ENCODE measurements at regions not wholly inside any gene's neighbourhood (a gene's known extent, or its start where the extent isn't known, plus 50 kb on each side); places are given as distances from the start of the nearest gene placed in this dataset.
A peak's percentile ranks its signal among the peaks of the same experiment; 100 is the strongest.

DNA sequence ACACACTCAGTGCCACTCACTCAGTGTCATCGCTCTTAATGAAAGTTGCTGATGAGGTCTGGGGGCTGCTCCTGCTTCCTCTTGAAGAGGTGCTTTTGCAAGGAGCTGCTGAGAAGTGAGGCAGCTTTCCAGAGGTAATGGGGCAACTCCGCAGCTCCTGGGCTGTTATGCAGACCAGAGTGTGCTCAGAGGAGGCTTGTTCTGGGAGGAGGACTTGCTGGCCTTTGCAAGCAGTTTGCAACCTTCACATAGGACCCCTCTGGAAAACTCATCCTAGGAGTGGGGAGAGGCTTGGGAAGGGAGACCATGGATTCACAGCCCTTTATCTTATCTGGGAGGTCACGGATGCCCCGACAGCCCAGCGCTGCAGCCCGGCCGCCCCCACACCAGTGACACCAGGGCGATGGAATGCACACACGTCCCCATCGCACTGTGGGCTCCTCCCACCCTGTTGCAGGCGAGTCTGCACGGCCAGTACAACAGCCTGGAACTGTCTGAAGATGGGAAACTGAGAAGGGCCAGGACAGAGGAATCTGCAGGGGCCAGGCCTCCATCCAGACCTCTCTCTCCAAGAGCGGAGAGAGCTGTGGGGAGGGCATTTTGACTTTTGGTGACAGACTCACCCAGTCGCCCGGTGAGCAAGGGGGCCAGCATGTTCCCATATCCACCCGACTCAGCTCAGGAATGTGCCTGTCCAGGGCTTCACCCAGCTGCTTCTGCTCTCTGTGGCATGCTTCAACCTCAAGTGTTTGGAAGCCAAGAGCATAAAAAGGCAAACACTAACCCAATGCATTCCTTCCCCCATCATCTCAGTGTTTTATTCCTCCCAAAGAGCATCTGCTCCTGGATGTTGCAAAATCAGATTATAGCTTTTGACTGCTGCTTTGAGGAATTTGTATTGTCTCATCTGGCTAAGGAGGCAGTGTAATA is 78.6 kb upstream of the ZNF469 start:
- FAIRE-seq = no peak
- POLR2A ChIA-PET (ENCODE audit: partially characterized antibody) = no interaction called here
- Histone ChIP-seq H4K20me1 (replicated peaks in 1 of 2; ENCODE audit: control insufficient read depth in 1 of 2, insufficient read depth in 2 of 2, low read length in 2 of 2) (peaks cover 0 to 5% of the 10 kb centered on the region in 2 experiments), H3K14ac (ENCODE audit: insufficient read length) (no peak overlapping the region), H3K79me2 (ENCODE audit: control insufficient read depth in 1 of 2, insufficient read depth in 2 of 2, low read length in 2 of 2) (no peaks in the 10 kb centered on the region), H3K4ac (replicated peaks; ENCODE audit: insufficient read length, low read depth, low read length) (no peak overlapping the region), H2AFZ (ENCODE audit: low read length) (no peak overlapping the region), H3K79me1 (ENCODE audit: low read depth, low read length) (peaks cover 3% of the 10 kb centered on the region; the same call in 1 of the 2 replicates), H2BK15ac (ENCODE audit: low read length) (no peak overlapping the region), H3K23me2 (ENCODE audit: low read depth, low read length) (no peaks in the 10 kb centered on the region), H2AK5ac (ENCODE audit: low read depth, low read length) (no peak overlapping the region), H3K27ac (ENCODE audit: low read depth, low read length) (no peak overlapping the region), H2BK20ac (ENCODE audit: low read length) (no peak overlapping the region), H3K27me3 (replicated peaks in 1 of 4; ENCODE audit: control insufficient read depth in 3 of 4, extremely low read depth in 1 of 4, insufficient read depth in 3 of 4, low read length in 3 of 4) (no peaks in the 10 kb centered on the region), H3K4me3 (ENCODE audit: extremely low read depth in 1 of 4, insufficient read depth in 2 of 4, low read depth in 3 of 4, low read length in 4 of 4) (no peak overlapping the region), H4K8ac (ENCODE audit: extremely low read depth, insufficient read depth, low read length) (peak overlapping the region; percentile 88), H3K4me2 (ENCODE audit: insufficient read depth in 1 of 2, low read depth in 2 of 2, low read length in 2 of 2) (no peak overlapping the region), H2BK5ac (ENCODE audit: low read depth, low read length) (no peak overlapping the region), H2BK12ac (ENCODE audit: low read depth, low read length) (no peak overlapping the region), H3K9ac (replicated peaks in 1 of 4; ENCODE audit: extremely low read depth in 1 of 4, low read depth in 3 of 4, low read length in 3 of 4) (no peak overlapping the region), H3K36me3 (ENCODE audit: control insufficient read depth in 2 of 4, insufficient read depth in 4 of 4, low read length in 3 of 4) (no peaks in the 10 kb centered on the region; a peak in 1 of 8 replicates), H3K4me1 (replicated peaks in 1 of 4; ENCODE audit: control insufficient read depth in 3 of 4, insufficient read depth in 4 of 4, low read length in 3 of 4) (no peaks in the 10 kb centered on the region; a peak in 1 of 7 replicates), H3K23ac (ENCODE audit: insufficient read length) (no peak overlapping the region), H4K91ac (replicated peaks; ENCODE audit: insufficient read length, low read length) (no peak overlapping the region), H4K5ac (ENCODE audit: insufficient read length, low read depth, low read length) (no peak overlapping the region), H2BK120ac (replicated peaks; ENCODE audit: low read depth, low read length) (no peak overlapping the region), H3K9me3 (ENCODE audit: insufficient read depth in 2 of 2, low read depth in 1 of 2, low read length in 1 of 2) (peaks cover 6 to 18% of the 10 kb centered on the region in 2 experiments; a peak in 2 of 4 replicates), H3K18ac (ENCODE audit: extremely low read depth, low read length) (no peak overlapping the region), H3K56ac (replicated peaks; ENCODE audit: insufficient read length, low read depth, low read length) (no peak overlapping the region)
- WGBS, 2 experiments (ENCODE audit: extremely low coverage in 1 of 2, insufficient coverage in 1 of 2, insufficient read length in 1 of 2, insufficient replicate concordance in 2 of 2, low coverage in 1 of 2, low lambda C conversion rate in 2 of 2, missing lambda C conversion rate in 1 of 2) = 92% methylated on average over 16 of the region's 16 CpGs; no CpG with 5 or more reads in 1 of the 2 experiments
- CTCF ChIA-PET (ENCODE audit: partially characterized antibody) = interaction anchor here (1.4 kb wide), 1 partner anchor 16 kb away, joined by 3 read pairs; no protein-coding TSS in a partner anchor
- no peak for DNase-seq (ENCODE audit: low read depth in 1 of 2, low spot score in 2 of 2)
- TF ChIP-seq CEBPB (IDR thresholded peaks at IDR 0.05; ENCODE audit: low read depth, low read length) (no peak), HDAC2 (IDR thresholded peaks at IDR 0.05; ENCODE audit: borderline replicate concordance in 1 of 2, low read depth in 2 of 2, low read length in 2 of 2) (no peak), MAFK (IDR thresholded peaks at IDR 0.05; ENCODE audit: low read depth, low read length) (no peak), ASH2L (IDR thresholded peaks at IDR 0.05; ENCODE audit: low read length) (no peak), PHF8 (conservative IDR thresholded peaks at IDR 0.05; ENCODE audit: low read depth, low read length) (no peak), RXRA (IDR thresholded peaks at IDR 0.05; ENCODE audit: insufficient read depth, low read depth, low read length) (no peak), EP300 (IDR thresholded peaks at IDR 0.05; ENCODE audit: borderline replicate concordance in 1 of 2, low read depth in 2 of 2, low read length in 2 of 2) (no peak), TBP (IDR thresholded peaks at IDR 0.05; ENCODE audit: low read depth, low read length) (no peak), JUND (IDR thresholded peaks at IDR 0.05; ENCODE audit: low read length) (no peak)
- TF ChIP-seq, protein P1, sequence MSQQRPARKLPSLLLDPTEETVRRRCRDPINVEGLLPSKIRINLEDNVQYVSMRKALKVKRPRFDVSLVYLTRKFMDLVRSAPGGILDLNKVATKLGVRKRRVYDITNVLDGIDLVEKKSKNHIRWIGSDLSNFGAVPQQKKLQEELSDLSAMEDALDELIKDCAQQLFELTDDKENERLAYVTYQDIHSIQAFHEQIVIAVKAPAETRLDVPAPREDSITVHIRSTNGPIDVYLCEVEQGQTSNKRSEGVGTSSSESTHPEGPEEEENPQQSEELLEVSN (IDR thresholded peaks at IDR 0.05) = no peak
- TF ChIP-seq, protein P2, sequence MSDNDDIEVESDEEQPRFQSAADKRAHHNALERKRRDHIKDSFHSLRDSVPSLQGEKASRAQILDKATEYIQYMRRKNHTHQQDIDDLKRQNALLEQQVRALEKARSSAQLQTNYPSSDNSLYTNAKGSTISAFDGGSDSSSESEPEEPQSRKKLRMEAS (IDR thresholded peaks at IDR 0.05) = no peak

Data from H1 (cell line).